ENCODE measurements at regions not wholly inside any gene's neighbourhood (a gene's known extent, or its start where the extent isn't known, plus 50 kb on each side); places are given as distances from the start of the nearest gene placed in this dataset.
"Not testable (repeated sequence)": the region's sequence is repeated elsewhere in the genome, so short reads cannot be mapped to it uniquely, and the experiment has no call there.

DNA sequence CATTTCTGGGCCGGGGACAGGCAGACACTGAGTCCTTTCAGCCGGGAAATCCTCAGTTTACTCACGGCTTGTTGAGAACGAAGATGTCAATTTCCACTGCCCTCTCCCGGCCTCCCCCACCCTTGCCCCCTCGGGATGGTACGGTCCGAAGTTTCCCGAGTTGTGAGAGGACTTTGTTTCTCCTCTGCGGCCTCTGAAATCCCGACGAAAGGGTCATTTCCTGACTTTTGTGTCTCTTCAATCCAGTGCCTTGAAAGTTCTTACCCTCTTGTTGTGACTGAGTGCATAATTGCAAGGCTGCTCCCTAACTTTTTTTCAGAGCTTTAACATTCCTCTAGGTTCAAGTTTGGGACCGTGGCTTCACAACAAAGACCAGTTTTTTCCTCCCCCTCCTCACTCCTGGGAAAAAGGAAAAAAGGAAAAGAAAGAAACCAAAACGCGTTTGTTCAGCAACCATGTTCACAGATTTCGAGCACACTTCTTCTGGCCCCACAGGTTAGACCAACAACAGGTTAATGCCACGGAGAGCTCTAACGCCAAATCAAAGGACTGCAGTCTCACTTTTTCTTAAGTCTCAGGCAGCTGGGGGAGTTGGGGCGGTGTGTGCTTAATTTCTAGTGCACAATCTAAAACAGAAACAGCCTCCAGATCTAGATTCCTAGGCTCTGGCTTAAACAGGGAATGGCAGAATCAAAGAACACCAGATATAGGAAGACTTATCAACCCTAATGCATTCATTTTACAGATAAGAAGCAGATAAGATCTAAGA lies 138.9 kb downstream of the TMCO5A start:
- DNase-seq (ENCODE audit: low spot score), result peak; percentile 25

DNA sequence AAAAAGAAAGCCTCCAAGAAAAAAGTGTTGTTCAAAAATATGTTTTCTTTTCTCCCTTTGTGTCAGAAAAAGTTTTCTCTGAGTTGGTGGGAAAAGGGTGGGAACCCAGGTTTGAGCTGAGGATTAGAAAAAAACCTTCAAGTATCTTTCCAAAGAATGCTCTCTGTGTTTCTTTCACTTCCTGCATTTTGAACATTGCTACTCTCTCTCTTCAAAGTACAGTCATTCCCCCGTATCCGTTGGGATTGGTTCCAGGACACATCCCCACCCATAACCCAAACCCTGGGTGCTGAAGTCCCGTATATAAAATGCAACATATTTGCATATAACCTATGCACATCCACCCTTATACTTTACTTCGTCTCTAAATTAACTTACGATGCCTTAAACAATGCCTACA lies 139.6 kb downstream of the TMCO5A start:
- no peak for DNase-seq (ENCODE audit: low spot score)

DNA sequence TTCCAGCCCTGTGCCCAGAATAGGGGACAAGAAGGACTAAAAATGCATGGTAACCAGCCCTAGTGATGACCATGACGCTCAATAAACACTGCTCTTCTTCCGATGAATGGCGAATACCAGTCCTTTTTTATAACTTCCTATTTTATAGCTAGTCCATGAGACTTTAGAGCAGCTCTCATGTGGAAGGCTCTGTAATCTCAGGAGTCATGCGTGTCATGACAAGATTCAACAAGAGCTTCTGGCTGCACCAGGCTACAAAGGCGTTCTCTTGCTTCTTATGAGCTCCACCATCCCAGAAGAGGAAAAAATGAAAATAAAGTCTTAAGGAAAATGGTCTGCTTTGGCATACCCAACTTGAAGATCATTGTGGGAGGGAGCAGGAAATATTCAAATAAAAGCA lies 141.0 kb downstream of the TMCO5A start:
- no peak for DNase-seq (ENCODE audit: low spot score)

DNA sequence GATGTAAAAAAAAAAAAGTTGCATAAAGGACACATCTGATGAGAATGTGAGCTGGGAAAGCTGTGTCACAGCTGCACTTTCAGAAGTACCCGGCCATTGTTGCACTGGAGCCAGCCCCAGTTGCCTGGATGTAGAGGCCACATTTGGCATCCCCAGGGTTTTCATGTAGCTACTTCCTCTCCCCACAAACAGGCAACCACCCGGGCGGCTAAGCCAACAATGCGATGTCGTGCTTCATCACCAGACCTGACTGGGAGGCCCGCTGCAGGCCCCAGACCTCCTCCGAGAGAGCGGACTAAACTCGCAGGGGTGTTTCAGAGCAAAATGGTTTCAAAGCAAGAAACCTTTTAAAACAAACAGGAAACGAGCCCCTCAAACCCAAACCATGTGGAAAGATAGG lies 142.3 kb downstream of the TMCO5A start:
- no peak for DNase-seq (ENCODE audit: low spot score)

DNA sequence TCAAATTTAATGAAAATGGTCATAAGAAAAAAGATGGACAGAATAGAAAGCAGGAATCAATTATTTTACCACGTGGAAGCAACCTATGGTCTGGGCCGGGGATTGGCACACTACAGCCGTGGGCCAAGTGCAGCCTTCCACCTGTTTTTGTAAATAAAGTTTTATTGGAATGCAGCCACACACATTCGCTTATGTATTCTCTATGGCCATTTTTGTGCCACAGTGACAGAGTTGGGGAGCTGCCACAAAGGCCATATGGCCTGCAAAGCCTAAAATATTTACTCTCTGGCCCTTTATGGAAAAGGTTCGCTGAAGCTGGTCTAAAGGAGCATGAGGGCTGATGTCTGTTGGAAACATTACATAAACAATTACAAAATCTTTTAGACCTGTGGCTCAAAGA lies 144.8 kb downstream of the TMCO5A start:
- no peak for DNase-seq (ENCODE audit: low spot score)

DNA sequence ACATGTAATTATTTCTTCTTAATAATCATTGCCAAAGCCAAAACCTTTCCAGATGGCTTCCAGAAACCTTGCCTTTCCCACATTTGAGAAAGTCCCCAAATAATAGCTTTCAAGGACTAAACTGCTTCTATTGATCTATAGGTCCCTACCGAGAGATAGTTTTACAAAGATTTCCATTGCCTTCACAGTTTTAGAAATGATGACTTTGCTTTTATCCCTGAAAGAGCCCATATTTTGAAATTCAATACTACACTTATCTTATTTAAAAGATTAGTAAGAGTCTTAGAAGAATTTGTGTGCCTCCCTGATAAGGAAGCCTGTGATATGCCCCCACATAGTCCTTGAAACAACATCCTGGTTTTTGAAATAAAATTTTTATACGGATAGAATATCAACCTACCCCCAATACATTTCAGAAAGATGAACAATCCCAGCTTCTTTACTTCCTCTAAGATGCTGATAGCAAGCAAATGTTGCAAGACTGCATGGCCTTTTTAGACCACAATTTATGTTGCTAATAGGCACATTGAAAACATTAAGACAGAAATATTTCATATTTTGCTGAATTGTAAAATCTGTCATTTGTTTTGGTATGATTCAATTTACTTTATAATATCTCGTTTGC lies 146.3 kb downstream of the TMCO5A start:
- DNase-seq (ENCODE audit: low spot score), result no peak

DNA sequence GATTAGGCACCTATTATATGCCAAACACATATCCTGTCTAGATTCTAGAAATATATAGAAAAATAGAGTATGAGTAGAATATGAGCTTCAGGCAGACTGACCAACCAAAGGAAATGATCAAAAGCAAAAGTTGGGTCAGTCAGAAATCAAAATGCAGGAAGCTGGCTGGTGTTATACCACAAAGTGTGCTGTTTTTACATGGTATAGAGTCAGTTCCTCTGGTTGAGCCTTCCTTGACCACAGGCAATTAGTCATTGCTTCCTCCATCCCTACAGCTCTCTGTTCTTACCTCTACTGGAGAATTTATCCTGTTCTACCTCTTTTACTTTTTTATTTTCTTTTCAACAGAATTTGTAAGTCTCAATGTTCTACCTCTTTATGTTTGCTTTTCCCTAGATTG lies 149.8 kb downstream of the TMCO5A start:
- no peak for DNase-seq (ENCODE audit: low spot score)

DNA sequence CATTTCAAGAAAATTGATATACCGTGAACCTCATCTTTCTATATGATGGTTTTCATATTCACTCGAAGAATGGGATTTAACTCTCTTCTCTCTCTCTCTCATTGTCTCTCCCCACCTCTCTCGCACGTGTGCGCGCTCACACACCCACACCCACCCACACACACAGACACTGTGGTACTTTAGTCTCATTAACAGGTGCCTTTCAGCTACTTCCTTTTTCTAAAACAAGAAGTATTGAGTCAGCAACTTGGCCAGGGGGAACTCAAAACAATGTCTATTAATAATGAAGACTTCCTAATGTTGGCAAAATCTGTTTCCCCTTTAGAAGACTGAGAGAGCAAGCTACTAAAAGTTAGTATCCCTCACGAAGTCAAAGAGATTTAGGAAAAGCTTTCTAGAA lies 150.7 kb downstream of the TMCO5A start:
- DNase-seq (ENCODE audit: low spot score), result no peak

DNA sequence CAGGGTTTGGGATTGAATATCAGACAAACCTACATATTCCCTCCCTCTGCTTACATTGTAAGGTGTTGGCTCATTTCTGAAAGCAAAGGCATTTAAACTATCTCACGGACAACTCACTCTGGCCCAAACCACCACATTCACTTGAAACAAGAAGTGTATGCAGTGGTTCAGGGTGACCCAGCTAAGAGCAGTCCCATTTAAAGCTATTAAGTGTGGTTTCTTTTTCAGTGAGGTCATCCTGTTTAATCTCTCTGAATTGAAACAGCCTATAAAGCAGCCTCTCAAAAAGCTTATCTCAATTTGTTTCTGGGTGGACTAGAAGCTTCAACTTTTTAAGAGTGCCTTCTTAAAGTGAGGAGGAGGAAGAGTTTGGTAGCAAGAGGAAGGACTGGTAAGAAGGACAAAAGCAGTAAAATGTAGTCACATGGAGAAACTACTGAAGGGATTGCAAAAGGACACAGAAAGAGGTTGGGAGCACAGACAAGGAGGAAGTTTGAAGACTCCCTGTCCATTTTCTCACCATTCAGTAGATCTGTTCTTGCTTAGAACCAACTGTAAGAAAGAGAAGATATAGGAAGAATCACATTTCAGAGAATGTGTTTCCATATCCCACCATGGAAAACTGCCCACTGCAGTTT lies 151.6 kb downstream of the TMCO5A start:
- no peak for DNase-seq (ENCODE audit: low spot score)

DNA sequence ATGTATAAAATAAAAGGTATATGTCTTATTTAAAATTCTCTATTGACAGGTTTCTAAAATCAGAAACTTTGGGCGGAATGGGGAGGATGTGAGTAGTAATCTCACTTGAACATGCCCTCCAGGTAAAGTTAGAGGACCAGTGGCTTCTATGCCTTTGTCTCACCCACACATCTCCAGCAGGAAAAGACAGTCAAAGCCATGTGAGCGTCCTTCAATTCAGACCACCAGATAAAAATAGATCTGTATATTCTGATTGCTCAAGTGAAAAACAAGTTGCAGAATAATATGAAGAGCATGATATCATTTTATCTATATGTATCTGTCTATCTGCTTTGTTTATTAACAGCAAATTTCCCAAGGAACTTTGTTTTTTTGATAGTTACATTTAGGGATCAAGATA lies 152.2 kb downstream of the TMCO5A start:
- no peak for DNase-seq (ENCODE audit: low spot score)

DNA sequence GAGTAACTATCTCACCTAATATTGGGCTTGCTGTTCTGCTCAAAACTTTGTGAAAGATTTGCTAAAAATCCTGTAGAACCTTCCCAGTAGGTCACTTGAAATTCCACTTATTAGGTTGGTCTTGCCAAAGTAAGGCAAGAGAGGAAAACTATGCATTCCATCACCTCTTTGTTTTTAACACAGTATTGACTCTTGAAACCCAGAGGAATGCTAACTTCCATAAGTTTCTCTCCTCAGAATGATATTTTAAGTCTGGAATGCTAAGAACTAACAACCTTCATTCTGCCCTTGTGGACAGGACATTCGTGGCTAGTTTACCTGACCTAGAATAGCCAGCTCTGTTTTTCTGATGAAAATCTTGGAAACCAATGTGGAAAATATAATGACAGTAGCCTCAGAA lies 154.5 kb downstream of the TMCO5A start:
- no peak for DNase-seq (ENCODE audit: low spot score)

DNA sequence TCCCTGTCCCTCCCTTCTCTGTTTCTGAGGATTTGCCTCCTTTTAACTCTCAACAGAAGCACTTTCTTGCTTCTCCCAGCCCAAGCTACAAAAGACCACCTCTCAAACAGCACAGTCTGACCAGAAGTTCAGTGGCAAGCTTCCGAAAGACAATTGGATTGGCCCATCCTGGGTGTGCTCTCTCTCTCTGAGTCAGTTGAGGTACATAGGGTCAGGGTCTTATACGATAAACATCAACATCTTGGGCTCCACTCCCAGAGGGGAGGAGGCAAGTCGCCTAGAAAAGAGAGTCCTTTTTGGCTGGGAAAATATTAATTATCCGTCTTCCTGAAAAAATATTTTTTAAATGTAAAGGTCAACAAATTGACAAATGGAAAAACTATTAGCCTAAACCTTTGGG lies 155.8 kb downstream of the TMCO5A start:
- no peak for DNase-seq (ENCODE audit: low spot score)

DNA sequence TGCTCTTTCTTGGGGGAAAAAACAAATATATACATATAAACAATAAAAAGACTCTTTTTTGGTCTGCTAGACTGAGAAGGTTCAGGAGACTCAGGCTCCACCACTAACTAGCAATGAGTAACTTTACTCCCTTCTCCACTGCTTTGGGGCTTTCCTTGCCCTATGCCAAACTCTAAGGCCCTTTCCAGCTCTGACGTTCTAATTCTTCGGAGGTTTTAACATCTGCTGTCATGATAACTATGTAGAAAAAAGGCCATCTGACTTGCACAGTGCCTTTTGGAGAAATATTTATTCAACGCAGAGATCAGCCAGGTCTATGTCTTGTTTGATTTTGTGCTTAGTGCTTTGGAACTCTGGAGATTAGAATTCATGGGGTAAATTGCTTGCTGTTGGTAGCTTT lies 156.2 kb downstream of the TMCO5A start:
- no peak for DNase-seq (ENCODE audit: low spot score)

DNA sequence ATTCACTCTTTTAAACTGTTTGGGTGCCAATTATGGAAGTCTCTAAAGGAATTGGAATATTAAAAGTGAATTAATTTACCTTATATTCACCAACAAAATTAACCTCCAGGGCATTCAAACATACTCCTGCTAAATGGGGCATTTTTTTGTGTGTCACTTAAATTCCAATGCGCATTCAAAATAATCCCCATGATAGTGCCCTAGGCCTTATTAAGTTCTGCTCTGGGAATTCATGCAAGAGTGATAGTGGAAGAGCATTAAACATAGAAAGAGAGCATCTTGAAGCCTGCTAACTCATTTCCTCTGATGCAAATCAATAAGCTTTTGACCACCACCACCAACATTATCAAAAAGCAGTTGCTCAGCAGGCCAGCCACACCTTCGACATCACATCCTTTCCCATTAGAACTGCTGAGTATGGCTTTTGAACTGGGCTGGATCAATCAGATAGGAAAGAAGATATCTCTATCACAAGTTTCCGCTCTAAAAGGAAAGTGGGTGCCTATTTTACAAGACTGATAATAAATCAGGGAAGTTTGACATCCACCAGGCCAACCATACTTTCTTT lies 156.7 kb downstream of the TMCO5A start:
- DNase-seq (ENCODE audit: low spot score), result no peak

DNA sequence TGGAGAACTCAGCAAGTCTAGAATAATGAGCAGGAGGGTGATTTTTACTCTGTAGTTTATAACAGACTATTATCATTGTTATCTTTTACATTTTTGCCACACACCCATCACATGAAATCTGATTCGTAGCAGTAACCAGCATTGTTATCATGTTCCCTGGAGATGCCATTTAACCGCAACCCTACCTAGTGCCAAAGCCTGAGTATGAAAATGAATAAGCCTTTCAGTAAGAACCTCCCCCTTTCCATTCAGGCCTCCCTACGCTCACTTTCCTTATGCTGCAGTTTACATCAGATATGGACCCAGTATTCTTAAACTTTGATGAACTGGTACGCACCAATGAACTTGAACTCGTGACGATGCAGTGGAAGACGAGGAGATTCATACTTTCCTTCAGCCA lies 158.7 kb upstream of the SPRED1 start:
- DNase-seq (ENCODE audit: low spot score), result no peak

DNA sequence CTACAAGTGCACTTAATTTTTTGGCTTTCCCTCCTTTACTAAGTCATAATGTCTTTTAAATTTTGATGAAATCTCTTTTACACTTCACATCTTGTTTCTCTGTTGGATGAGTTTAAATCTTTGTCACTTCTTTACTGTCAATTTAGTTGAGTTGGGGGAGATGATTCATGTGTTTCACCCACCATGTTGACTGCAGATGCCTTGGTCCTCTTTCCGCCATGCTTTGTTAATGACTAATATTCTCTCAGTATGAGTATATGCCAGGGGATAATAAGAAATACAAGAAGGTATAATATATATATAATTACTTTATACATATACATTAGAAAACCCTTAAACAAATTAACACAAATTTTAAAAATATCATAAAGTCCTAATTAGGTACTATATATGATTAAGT lies 149.7 kb upstream of the SPRED1 start:
- no peak for DNase-seq (ENCODE audit: low spot score)

DNA sequence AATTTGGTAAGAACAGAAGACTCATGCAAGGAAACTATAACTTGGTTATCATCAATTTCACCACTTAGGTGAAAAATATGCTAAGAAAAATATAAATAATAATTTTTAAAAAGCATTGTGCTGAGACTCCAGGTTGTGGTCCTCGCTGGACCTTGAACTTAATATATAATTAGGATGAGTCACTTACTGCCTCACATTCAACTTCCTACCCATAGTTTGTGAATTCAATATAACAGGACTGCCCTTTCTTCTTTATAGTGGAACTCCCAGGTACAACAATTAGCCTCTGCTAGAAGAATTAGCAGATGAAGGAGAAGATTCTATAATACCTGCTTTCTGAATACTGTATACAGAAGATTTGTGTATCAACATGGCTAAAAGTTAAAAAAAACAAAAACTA lies 149.1 kb upstream of the SPRED1 start:
- peak; percentile 35 for DNase-seq (ENCODE audit: low spot score)

DNA sequence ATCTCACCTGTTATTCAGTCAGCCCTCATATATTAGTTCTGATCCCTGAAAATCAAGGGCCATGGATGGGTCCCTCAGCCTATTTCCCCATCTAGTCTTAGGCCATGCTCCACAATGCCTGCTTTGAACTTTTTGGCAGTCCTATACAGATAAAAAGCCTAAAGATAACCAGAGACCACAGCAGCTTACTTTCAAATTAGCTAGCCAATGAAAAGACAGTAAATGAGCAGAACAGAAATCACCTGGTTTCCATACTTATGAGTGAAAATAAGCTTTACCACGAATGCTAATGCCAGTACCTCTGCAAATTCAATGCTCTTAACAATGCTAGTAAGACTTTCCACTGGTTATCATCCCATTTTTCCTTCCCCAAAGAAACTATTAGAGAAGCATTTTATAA lies 141.6 kb upstream of the SPRED1 start:
- DNase-seq (ENCODE audit: low spot score), result no peak

DNA sequence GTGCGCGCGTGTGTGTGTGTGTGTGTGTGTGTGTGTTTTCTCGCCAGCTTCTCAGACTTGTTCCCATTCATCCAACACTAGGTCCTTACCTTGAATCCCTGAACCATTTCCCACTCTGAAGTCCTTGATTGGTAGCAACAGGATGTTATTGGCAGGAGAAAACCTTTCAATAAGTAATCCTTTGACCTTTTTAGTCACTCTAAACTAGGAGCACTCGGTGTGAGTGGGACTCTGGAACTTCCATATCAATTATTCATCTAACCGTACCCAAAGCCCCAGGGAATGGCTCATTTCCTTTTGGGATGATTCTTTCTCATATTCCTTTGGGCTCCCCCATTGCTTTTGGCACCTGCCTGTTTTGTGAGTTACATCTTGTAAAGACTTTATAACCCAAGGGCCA lies 140.2 kb upstream of the SPRED1 start:
- no peak for DNase-seq (ENCODE audit: low spot score)

DNA sequence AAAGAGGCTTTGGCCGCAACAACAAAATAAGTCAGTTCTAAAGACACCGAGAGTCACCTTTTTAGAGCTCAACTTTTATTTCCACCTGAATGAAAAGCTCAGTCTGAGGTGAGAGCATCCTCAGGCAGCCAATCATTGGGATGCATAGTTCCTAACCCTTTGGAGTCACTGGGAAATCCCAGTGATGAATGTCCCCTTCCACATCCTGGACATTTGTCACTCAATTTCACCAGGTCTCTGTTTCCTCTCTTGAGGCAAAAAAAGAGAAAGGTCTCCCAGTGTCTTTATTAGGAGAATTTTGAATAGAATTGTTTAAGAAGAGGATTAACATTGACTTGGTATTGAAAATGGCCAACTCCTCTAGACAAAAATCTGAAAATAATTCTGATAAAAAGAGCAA lies 137.5 kb upstream of the SPRED1 start:
- DNase-seq (ENCODE audit: low spot score), result no peak

DNA sequence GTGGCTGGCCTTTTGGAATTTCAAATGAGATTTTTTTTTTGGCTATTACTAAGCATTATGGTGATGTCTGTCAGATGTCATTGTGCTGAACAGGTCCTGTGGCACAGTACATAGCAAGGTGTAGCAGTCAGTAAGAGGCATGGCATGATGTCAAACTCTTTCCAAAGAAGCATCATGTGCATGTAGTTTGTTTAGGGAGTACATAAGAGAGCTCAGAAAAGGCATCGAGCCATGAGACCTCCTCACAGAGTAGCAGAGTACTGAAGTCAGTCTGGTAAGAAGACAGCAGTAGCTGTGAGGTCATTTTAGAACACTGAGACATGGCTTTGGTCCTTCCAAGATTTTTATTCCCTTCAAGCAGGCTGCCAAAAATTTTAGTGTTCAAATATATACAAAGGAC lies 134.9 kb upstream of the SPRED1 start:
- no peak for DNase-seq (ENCODE audit: low spot score)

DNA sequence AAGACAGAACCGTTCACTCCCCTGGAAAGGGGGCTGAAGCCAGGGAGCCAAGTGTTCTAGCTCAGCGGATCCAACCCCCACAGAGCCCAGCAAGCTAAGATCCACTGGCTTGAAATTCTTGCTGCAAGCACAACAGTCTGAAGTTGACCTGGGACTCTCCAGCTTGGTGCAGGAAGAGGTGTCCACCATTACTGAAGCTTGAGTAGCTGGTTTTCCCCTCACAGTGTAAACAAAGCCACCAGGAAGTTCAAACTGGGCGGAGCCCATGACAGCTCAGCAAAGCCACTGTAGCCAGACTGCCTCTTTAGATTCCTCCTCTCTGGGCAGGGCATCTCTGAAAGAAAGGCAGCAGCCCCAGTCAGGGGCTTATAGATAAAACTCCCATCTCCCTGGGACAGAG lies 132.8 kb upstream of the SPRED1 start:
- not testable (repeated sequence) for DNase-seq (ENCODE audit: low spot score)

DNA sequence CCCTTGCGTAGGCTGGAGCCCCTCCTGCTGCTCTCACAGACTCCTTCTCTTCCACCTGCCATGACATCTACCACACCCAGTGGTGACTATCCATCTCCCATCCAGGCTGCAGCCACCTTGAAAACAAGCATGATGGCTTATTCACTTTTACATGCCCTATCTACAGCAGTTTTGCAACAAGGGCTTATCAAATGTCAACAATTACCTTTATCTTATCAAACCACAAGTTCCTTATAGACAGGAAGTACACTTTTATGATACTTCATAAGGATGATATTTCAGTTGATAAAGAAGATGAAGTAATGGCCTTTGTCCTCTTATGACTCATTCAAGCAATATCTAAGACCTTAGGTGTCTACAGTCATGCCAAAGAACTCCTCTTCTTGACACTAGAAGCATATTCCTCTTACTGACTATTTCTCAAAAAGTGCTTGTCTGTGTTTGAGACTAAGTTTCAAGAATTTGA lies 125.3 kb upstream of the SPRED1 start:
- DNase-seq (ENCODE audit: low spot score), result peak; percentile 2
